Spleen (tissue), 7 donors: ENCODE measurements at regions not wholly inside any gene's neighbourhood (a gene's known extent, or its start where the extent isn't known, plus 50 kb on each side); places are given as distances from the start of the nearest gene placed in this dataset.

Source experiments
- CTCF ChIP-seq, 11 experiments: fragments of 200-600 bp in 7 of 11; fragments of 450-650 bp in 4 of 11; sonication (generic) in 4 of 11; IDR thresholded peaks in 8 of 11; conservative IDR thresholded peaks in 3 of 11; 1 replicate in 7 of 11; 2 replicates in 4 of 11; pipeline versions ENCODE4 v1.4.0 to v1.8.0; 2016 to 2021; ENCODE audit warnings: antibody characterized with exemption in 11 of 11, inconsistent platforms in 4 of 11, mild to moderate bottlenecking in 1 of 11
- POLR2A ChIP-seq, 3 donors: fragments of 450-650 bp; IDR thresholded peaks; one replicate each; pipeline ENCODE4 v1.5.1; 2017; ENCODE audit warnings: antibody characterized with exemption in 3 of 3, mild to moderate bottlenecking in 1 of 3
- donor health status: DM: no; HTN: no; CAD: no; lungs with moderate emphysema.
- donor health status: DM: no; HTN: no; CAD: no.
- donor health status: DM: no; HTN: no; CAD: no.

DNA sequence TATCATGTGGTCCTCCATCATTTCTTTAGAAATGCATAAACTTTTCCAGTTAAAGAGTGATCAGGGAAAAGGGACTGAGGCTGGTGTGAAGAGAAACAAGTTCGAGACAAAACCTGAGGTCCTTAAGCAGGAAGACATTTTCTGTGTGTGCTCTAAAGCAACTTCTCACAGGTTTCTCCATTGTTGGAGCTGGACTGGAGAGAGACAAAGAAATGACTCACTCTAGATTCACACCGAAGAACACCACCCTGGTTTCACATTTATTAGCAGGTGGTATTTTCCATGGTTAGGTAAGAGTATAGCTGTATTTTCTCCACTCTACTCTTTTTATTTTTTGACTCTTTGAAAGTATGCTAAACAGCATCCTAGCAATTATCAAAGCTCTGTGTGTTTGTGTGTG lies 736.4 kb downstream of the KCNA4 start:
- no peak for TF ChIP-seq CTCF (IDR thresholded peaks at IDR 0.05 in 8 of 11, conservative IDR thresholded peaks at IDR 0.05 in 3 of 11)
- no peak for TF ChIP-seq POLR2A (IDR thresholded peaks at IDR 0.05)
